Left colon (tissue), 2 donors: ENCODE measurements at regions not wholly inside any gene's neighbourhood (a gene's known extent, or its start where the extent isn't known, plus 50 kb on each side); places are given as distances from the start of the nearest gene placed in this dataset.
"Not testable (repeated sequence)": the region's sequence is repeated elsewhere in the genome, so short reads cannot be mapped to it uniquely, and the experiment has no call there.

Experiments
- ATAC-seq: fragments of 200-7000 bp; cut with Tn5 transposase; one replicate; pipeline ENCODE4 v1.9.1; 2020; ENCODE audit warnings: mild to moderate bottlenecking, moderate library complexity
- DNase-seq, 2 donors: peaks; one replicate each; pipeline ENCODE4 v3.0.0-alpha.2; 2020
- intact Hi-C, 2 donors: fragments of 100-400 bp; cut with DNase I in 1 of 2; cut with micrococcal nuclease in 1 of 2; formaldehyde crosslinking; loops; one replicate each; pipeline versions ENCODE4 v1.11.2 to v1.14.0; 2022; cut with DNase I, micrococcal nuclease
- donor health status: DM: no; HTN: no; CAD: no.
- donor health status: DM: yes; HTN: yes; CAD: no.

DNA sequence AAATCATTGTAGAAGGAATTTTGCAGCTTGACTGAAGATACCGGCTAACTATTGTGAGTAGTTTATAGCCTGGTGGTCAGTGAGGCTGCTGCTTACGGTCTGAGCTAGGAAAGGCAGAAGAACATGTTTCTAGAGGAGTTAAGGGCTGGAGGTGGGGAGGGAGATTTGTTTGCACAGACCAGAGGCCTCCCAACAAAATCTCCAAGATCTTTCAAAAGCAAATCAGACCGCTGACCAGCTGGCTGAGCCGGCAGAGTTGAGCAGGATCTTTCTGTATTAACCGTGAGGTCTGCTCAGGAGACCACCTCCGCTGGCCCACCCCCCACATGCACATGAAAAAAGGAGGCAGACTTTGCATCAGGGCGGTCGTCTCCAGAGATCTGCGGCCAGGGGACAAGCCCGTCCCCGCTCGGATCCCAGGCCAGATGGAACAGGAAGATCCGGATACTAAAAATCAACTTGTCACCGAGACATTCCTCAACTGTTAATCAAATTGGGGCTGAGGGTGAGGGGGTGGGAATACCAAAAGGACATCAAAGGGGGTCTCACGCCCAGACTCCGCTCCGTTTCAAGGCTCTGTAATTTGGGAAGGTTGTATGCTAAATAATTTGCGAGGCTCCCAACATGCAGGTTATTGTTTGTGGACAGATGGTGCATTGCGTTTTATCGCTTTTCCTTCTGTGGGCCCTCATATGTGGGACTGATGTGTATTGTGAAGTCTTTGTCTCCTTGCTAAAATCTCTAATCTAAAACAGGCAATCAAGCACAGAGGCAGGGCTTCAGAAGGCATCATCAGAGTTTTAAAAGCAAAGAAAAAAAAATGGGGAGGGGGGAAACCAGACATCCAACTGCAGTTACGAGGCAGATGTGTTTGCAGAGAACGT, 319.0 kb downstream of the ZNF536 start:
- intact Hi-C loops = no loop called here
- ATAC-seq = no peak

DNA sequence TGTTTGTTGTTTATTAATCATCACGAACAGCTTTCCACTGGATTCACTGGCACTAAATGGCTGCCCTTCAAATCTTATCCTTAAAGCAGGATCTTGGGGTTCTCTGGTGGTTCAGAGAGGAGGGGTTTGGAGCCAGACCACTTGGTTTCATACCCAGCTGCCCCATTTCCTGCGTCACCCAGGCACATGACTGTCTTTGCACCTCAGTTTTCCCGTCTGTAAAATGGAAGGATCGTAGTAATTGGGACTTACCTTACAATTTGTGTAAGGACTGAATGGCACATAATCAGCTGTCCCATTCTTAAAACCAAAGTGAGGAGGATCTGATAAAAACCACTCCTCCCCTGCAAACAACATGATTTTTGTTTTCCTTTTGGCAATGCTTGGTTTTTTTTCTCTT, 318.3 kb downstream of the ZNF536 start:
- intact Hi-C loops = no loop called here
- no peak for DNase-seq
- ATAC-seq = no peak

More for the DNA sequence above, 319.0 kb downstream of the ZNF536 start:
- DNase-seq = no peak

- DNase-seq = no peak
- intact Hi-C loops = loop anchor here in 1 of 2 donors (5.0 kb wide), 1 partner anchor 1533 kb away; no protein-coding TSS in a partner anchor
- ATAC-seq = no peak
Observed at GRCh38 chr19:30689474-30689873, 317.3 kb downstream of the ZNF536 start.

DNA sequence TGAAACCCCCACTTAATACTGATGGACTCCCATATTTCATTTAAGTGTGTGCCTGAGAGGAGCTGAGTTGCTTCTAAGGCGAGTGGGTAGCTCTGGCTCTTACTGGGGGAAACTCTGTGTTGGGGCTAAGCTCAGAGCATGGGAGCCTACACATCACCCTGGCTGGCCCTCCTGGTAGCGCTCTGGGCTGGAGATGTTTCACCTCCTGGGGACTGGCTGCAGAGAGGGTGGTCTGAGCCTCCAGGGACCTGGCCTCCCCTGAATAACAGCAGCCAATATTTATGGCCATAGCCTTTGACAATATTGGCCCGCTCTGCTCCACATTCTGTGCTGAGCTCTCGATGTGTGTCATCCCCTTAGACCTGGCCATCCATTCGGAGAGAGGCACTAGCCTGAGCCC, 316.5 kb downstream of the ZNF536 start:
- intact Hi-C loops = loop anchor here in 1 of 2 donors (5.0 kb wide), 1 partner anchor 1534 kb away; no protein-coding TSS in a partner anchor
- ATAC-seq (no peak), DNase-seq (no peak)

DNA sequence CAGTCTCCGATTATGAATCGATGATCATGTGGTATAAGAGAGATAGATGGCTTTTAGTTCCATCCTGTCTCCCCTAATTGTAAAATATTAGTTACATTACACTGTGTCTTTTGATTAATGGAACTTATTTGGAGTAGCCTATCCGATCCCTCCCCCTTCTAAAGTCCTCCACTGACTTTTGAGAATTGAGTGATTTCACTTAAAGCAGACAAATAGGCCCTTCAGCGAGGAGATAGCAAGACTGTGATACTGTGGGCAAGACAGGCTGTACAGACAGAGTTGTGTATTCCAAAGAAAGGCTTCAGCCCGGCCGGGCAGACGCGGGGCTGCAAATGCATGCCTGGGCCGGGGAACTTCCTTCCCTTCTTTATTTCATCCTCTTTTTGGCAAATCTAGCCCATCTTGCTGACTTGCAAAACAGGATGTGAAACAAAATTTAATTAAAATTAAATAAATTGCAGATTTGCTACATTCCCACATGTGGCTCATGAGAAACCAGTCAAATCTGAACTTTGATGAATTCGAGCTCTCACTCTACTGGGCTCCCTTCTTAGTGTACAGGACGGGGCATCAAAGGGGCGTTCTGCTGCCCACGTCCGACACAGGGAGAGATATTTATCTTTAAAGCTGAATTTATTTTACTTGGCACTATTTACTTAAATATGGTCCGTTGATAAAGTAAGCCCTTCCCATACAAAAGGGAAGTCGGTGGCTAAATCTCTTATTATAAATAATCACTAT, 314.8 kb downstream of the ZNF536 start:
- ATAC-seq = no peak
- DNase-seq = no peak
- intact Hi-C loops = loop anchor here in 1 of 2 donors (5.0 kb wide), 1 partner anchor 1535 kb away; no protein-coding TSS in a partner anchor

DNA sequence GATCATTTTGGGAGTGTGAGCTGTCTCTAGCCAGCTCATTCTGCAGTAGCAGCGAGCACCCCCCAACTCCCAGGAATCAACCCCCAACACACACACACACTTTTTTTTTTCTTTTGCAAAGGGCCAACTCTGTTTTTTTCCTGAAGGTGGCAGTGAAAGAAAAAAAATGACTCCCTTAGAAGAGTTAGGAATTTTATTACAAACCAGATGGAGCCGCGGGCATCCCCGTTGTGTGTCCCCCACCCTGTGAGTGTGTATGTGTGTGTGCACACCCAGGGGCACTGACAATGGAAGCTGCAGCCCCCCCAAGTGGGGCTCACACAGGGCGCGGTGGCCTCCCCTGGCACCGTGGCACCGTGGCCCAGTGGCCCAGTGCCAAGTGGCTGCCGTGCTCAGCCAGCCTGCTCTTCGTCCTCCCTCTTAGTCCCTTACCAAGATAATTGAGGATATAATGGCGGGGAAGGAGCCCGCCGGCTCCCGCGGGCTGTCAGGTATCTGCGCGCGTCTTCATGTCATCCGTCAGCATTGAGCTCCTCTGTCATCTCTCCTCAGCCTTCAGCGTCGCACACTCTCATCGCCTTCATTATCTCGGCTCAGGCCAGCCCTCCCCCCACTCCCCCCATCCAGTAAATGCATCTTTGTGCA, 314.1 kb downstream of the ZNF536 start:
- DNase-seq (no peak), ATAC-seq (no peak)
- intact Hi-C loops = loop anchor here in 1 of 2 donors (5.0 kb wide), 1 partner anchor 1536 kb away; no protein-coding TSS in a partner anchor

DNA sequence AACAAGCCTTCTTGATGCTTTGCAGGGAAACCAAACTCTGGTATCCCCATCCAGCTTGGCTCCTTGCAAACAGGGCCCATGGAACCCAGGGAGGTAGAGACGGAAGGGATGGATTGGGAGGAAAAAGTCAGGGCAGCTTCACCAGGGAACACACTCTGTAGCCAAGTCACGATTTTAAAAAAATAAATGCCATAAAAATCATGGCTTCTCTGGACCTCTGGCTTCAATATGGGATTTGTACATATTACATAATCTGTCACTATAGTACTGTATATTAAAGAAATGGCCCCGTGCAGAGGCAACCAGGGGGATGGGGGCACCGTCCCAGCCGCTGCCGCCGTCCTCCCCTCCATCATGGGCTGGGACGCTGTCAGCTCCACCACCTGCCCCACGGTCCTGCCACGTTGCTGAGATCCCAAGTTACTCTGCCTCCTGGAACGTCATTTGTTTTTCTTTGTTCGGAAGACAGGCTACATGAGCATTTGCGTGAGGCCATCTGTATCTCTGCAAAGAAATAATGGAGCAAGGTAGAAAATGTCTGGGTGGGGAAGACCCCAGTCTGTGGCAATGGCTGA, 313.3 kb downstream of the ZNF536 start:
- intact Hi-C loops = loop anchor here in 1 of 2 donors (5.0 kb wide), 1 partner anchor 1537 kb away; no protein-coding TSS in a partner anchor
- ATAC-seq (no peak), DNase-seq (no peak)

DNA sequence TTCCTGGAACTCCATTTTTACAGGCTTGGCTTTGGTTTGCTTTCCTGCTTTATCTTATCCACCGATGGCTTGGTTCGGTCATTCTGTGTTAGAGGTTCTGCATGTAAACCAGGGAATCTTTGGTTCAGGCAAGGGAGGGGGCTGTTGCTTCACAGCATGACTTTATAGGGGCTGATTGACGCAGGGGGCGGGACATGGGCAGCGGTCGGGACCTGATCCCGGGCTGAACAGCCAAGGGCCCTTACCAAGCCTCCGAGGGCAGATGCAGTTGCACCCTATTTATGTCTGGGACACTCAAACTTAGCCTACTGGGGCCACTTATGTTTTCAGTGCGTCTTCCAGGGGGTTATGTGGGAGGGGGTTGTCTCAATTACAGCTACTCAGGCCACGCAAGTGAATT, 312.4 kb downstream of the ZNF536 start:
- ATAC-seq (no peak), DNase-seq (no peak)
- intact Hi-C loops = loop anchor here in 1 of 2 donors (5.0 kb wide), 1 partner anchor 1538 kb away; no protein-coding TSS in a partner anchor

DNA sequence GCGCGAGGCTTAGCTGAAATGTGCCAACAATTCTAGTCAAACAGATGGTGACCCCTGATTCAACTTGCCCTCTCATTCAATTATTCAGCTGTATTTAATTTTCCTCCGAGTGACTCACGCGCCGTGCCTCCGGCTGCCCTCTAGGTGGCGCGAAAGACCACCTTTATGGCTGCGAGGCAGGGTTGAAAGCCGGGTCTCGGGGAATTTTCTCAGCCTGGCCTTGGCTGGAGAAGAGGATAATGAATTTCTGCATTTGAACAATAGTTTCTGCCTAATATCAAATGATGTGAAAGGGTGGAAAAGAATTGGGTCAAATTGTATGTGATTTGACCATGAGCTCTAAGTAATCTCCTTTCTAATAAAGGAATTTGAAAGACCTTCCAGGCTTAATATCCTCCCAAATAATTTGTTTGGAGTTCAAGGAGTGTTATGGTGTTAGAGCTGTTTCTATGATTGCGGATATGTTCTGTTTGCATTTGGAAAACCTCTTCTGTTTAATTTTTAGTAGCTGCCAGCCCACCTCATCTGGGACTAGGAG, 310.9 kb downstream of the ZNF536 start:
- DNase-seq (peak in 1 of 2 donors; percentile 63), ATAC-seq (peak; percentile 56)
- intact Hi-C loops = no loop called here

DNA sequence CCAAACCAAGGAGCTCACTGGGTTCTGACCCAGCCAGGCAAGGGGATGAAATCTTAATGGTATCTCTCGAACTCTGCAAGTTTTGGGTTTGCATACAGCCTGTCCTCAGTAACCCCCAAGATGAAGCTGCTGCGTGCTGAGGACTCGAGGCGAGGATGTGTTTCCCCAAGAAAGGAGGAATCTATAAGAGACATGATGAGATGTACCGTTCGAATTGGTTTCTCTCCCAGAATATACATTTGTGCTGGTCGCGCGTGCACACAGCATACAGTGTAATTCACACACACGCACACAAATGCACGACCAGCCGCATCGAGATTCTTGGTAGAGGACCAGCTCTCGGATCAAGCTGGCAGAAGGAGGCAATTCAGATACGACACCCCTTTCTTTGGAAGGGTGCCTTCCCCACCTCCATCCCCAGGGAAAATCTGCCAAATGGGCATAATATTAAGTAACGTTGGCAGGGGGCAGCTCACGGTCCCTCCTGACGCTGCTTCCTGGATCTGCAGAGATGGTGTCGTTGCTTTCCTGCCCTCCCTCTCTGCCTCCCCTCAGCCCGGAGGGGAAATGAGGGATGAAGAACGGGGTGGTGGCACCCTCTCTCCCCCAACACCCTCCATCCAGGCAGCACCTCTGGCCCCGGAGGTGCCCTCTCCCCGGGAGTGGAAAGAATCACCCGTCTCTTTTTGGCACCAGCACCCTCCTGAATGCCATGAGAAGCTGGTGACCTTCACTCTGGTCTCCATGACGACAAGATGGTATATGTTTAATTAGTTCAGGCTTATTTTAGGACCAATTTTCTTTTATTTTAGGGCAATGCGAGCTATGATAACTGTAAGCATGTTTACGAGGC, 310.2 kb downstream of the ZNF536 start:
- DNase-seq (no peak), ATAC-seq (no peak)
- intact Hi-C loops = no loop called here

DNA sequence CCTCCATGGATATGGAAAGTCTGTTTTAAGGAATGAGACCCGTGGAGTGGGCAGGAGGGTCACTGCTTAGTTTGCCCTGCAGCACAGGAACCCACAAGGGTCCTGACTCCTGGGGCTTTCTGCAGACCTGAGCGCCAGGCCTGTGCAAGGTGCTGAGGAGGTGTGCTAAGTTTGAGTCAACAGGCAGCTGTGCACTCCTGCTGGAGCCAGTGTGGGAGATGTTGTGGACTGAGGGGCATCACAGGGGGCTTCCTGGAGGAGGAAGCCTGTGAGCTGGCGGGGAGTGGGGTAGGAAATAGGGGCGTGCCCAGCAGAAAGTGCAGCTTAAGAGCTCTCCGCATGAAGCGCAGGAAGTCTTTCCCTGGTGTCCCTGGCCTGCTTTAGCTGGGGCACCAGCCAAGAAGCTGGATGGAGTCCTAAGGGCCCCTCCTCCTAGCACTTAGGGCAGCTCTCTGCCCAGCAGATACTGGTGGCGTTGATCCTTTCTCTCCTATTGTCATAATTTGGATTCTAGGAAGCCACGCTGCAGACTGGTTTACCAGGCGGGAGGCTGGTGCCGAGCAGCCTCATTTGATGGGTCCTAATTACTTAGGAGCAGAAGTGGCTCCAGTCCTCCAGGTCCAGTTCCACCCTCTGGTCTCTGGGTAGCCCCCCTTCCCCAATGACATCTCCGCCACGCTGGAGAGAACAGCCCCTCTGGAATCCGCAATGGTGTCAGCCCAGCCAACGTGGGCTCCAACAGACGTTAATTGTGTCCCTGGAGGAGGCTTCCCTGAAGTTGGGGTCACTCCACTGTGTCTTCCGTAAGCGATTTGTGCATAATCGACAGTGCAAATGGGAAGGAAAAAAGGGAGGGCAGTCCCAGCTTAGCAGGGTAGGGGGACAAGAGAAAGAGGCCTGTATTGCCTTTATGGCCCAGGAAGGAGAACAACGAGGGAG, 309.2 kb downstream of the ZNF536 start:
- intact Hi-C loops = no loop called here
- DNase-seq (no peak), ATAC-seq (no peak)

DNA sequence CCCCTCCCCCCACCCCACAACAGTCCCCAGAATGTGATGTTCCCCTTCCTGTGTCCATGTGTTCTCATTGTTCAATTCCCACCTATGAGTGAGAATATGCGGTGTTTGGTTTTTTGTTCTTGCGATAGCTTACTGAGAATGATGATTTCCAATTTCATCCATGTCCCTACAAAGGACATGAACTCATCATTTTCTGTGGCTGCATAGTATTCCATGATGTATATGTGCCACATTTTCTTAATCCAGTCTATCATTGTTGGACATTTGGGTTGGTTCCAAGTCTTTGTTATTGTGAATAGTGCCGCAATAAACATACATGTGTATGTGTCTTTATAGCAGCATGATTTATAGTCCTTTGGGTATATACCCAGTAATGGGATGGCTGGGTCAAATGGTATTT, 308.2 kb downstream of the ZNF536 start:
- ATAC-seq, intact Hi-C loops, DNase-seq: not testable (repeated sequence)

DNA sequence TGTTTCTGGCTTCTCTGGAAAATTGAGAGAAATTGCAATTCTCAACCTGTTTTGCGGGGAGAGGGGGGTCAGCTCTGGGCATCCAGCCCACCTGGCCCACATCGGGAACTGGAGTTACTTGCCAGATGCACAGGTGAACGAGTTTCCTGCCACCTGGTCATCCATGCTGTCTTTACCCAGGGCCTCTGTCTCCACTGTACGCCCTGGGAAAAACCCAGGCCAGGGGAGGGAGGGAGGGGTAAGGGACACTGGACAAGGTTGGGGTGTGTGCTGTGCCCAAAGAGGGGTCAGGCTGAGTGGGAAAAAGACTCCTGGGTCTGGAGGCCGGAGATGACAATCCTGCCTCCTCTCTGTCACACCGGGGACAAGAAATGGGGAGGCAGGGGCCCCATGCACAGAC, 307.6 kb downstream of the ZNF536 start:
- ATAC-seq (no peak), DNase-seq (no peak)
- intact Hi-C loops = no loop called here

DNA sequence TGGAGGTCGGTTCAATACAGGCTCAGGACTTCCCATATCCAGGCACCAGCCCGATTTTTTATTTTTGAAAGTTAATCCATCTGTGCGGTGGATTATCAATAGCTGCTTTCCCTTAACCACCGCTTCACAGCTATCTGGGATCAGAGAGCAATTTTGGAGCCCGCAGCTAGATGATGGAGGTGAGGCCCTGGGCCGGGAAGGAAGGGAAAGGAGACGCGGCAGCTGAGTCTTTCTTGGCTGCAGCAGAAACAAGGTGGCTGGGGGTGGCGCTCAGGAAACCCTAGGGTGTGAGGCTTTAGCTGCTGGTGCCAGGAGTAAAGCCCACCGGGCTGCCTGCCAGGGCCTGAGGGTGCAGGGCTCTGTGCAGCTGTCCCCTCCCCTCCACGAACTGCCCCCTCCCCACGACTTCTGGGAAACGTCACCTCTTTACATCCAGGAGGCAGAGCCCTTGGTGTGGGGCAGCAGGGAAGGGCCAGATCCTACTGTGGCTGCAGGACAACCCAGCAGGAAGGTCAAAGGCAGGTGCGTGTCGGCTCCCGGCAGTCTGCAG, 307.0 kb downstream of the ZNF536 start:
- DNase-seq (no peak), ATAC-seq (no peak)
- intact Hi-C loops = no loop called here

- intact Hi-C loops = no loop called here
- DNase-seq = no peak
Observed at GRCh38 chr19:30678168-30678567, 306.0 kb downstream of the ZNF536 start.

DNA sequence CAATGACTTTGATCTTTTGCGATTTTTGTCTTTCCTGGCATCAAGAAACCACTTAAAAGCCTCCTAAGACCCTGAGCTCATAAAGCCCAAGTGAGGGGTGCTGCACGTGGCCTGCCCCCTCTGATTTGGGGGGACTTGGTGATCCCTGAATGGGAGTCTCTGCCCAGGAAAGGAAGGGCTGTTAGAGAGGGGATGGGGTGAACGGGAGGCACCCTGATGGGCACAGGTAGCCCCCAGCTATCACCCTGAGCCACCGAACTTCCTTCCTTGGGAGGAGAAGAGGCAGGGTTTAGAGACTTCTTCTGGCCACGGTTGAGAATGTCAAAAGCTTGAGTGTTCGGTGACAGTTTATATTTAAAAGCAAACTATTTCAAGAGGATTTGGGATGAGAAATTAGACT, 305.5 kb downstream of the ZNF536 start:
- DNase-seq (no peak), ATAC-seq (no peak)
- intact Hi-C loops = no loop called here

More at GRCh38 chr19:30678168-30678567, 306.0 kb downstream of the ZNF536 start:
- no peak for ATAC-seq
